Esophagus squamous epithelium (tissue), 5 donors: ENCODE measurements at regions not wholly inside any gene's neighbourhood (a gene's known extent, or its start where the extent isn't known, plus 50 kb on each side); places are given as distances from the start of the nearest gene placed in this dataset.

Source experiments
- DNase-seq: peaks from one replicate; lab custom pipeline; 2025; lab: John Stamatoyannopoulos, UW
- H3K27ac ChIP-seq, 4 donors: fragments of 200-600 bp; sonication (generic); one replicate each; pipeline ENCODE4 v1.5.1; 2016 to 2019; ENCODE audit warnings: mild to moderate bottlenecking in 1 of 4
- H3K27me3 ChIP-seq, 4 donors: fragments of 200-600 bp; sonication (generic); 1 replicate in 3 of 4; 2 replicates in 1 of 4; pipeline versions ENCODE4 v1.5.1 to v1.6.0; 2017 to 2021; ENCODE audit warnings: antibody characterized with exemption in 1 of 4
- H3K36me3 ChIP-seq, 3 donors: fragments of 200-600 bp; sonication (generic); one replicate each; pipeline ENCODE4 v1.5.1; 2016 to 2019
- H3K4me1 ChIP-seq, 3 donors: fragments of 200-600 bp; sonication (generic); one replicate each; pipeline ENCODE4 v1.5.1; 2017 to 2019
- H3K4me3 ChIP-seq, 4 donors: fragments of 200-600 bp; sonication (generic); 1 replicate in 3 of 4; 2 replicates in 1 of 4; pipeline ENCODE4 v1.5.1; 2016 to 2019; ENCODE audit warnings: mild to moderate bottlenecking in 2 of 4, moderate library complexity in 1 of 4
- H3K9me3 ChIP-seq, 3 donors: fragments of 200-600 bp; sonication (generic); one replicate each; pipeline ENCODE4 v1.5.1; 2016 to 2019
- CTCF ChIP-seq, 6 experiments: fragments of 450-650 bp in 4 of 6; fragments of 200-600 bp in 2 of 6; sonication (generic) in 2 of 6; IDR thresholded peaks; one replicate each; pipeline ENCODE4 v1.5.1; 2016 to 2019; ENCODE audit warnings: antibody characterized with exemption in 6 of 6, mild to moderate bottlenecking in 4 of 6, moderate library complexity in 4 of 6
- POLR2A ChIP-seq, 4 donors: fragments of 450-650 bp; IDR thresholded peaks; one replicate each; pipeline ENCODE4 v1.6.1; 2017; ENCODE audit warnings: antibody characterized with exemption in 4 of 4, mild to moderate bottlenecking in 4 of 4, moderate library complexity in 3 of 4
- WGBS, 2 donors: methylation state at CpG; one replicate each; pipeline ENCODE4 v1.1.5; 2018; 5-methylcytosine and 5-hydroxymethylcytosine counted together
- intact Hi-C: fragments of 100-400 bp; cut with DNase I; formaldehyde crosslinking; loops from one replicate; pipeline ENCODE4 v1.15.0; 2022
- donor health status: DM: yes; HTN: yes; CAD: no.

GRCh38 chr21:35578347-35578782 lies 482.0 kb downstream of the SETD4 start:
- Histone ChIP-seq H3K4me3 (no peak overlapping the region), H3K4me1 (peaks cover 0 to 3% (median 0%) of the 10 kb centered on the region in 3 donors), H3K9me3 (no peaks in the 10 kb centered on the region), H3K27me3 (peaks cover 0 to 20% (median 0%) of the 10 kb centered on the region in 4 donors), H3K36me3 (no peaks in the 10 kb centered on the region), H3K27ac (peak overlapping the region in 1 of 4 donors; percentile 5)
- DNase-seq = no peak
- TF ChIP-seq CTCF (IDR thresholded peaks at IDR 0.05) (no peak), POLR2A (IDR thresholded peaks at IDR 0.05) (no peak)
- intact Hi-C loops = no loop called here
- 36 to 59% methylated on average over 6 of the region's 6 CpGs for WGBS, 2 donors

GRCh38 chr21:35575280-35575915 lies 484.9 kb downstream of the SETD4 start:
- TF ChIP-seq CTCF (IDR thresholded peaks at IDR 0.05) = no peak
- TF ChIP-seq POLR2A (IDR thresholded peaks at IDR 0.05) = no peak
- H3K27ac ChIP-seq = no peak overlapping the region
- peaks cover 0 to 12% (median 0%) of the 10 kb centered on the region in 4 donors for H3K27me3 ChIP-seq
- DNase-seq = no peak
- no peaks in the 10 kb centered on the region for H3K9me3 ChIP-seq
- no peaks in the 10 kb centered on the region for H3K36me3 ChIP-seq
- H3K4me1 ChIP-seq = peaks cover 0 to 3% (median 0%) of the 10 kb centered on the region in 3 donors
- WGBS, 2 donors = 51 to 80% methylated on average over 3 of the region's 3 CpGs
- H3K4me3 ChIP-seq = no peak overlapping the region
- intact Hi-C loops = no loop called here

GRCh38 chr21:35573472-35574374 lies 486.6 kb downstream of the SETD4 start:
- Histone ChIP-seq H3K27ac (no peak overlapping the region), H3K36me3 (no peaks in the 10 kb centered on the region), H3K27me3 (peaks cover 0 to 8% (median 0%) of the 10 kb centered on the region in 4 donors), H3K4me3 (no peak overlapping the region), H3K9me3 (no peaks in the 10 kb centered on the region), H3K4me1 (peaks cover 0 to 3% (median 0%) of the 10 kb centered on the region in 3 donors)
- no peak for DNase-seq
- no peak for TF ChIP-seq POLR2A (IDR thresholded peaks at IDR 0.05)
- WGBS, 2 donors = 72 to 86% methylated on average over 6 of the region's 6 CpGs
- intact Hi-C loops = no loop called here

- H3K36me3 ChIP-seq = no peaks in the 10 kb centered on the region
- H3K4me3 ChIP-seq = no peak overlapping the region
- TF ChIP-seq CTCF (IDR thresholded peaks at IDR 0.05) (no peak), POLR2A (IDR thresholded peaks at IDR 0.05) (no peak)
- intact Hi-C loops = no loop called here
- H3K9me3 ChIP-seq = no peaks in the 10 kb centered on the region
- WGBS, 2 donors = 53 to 58% methylated on average over 7 of the region's 7 CpGs
- DNase-seq = no peak
- H3K4me1 ChIP-seq = no peaks in the 10 kb centered on the region
- no peak overlapping the region for H3K27ac ChIP-seq
- peaks cover 0 to 8% (median 0%) of the 10 kb centered on the region in 4 donors for H3K27me3 ChIP-seq
Observed at GRCh38 chr21:35571910-35572309, 488.4 kb downstream of the SETD4 start.

- 57 to 69% methylated on average over 5 of the region's 5 CpGs for WGBS, 2 donors
- H3K4me1 ChIP-seq = peaks cover 0 to 22% (median 9%) of the 10 kb centered on the region in 3 donors
- no peak for TF ChIP-seq CTCF (IDR thresholded peaks at IDR 0.05)
- TF ChIP-seq POLR2A (IDR thresholded peaks at IDR 0.05) = no peak
- intact Hi-C loops = no loop called here
- no peak overlapping the region for H3K4me3 ChIP-seq
- H3K27me3 ChIP-seq = no peaks in the 10 kb centered on the region
- no peaks in the 10 kb centered on the region for H3K9me3 ChIP-seq
- DNase-seq = no peak
- no peaks in the 10 kb centered on the region for H3K36me3 ChIP-seq
- no peak overlapping the region for H3K27ac ChIP-seq
Observed at GRCh38 chr21:35568643-35569042, 491.7 kb downstream of the SETD4 start.
